Uterus (tissue), 2 donors: ENCODE measurements at regions not wholly inside any gene's neighbourhood (a gene's known extent, or its start where the extent isn't known, plus 50 kb on each side); places are given as distances from the start of the nearest gene placed in this dataset.

Source experiments
- CTCF ChIP-seq, 4 experiments: fragments of 200-600 bp in 2 of 4; fragments of 450-650 bp in 2 of 4; sonication (generic) in 2 of 4; IDR thresholded peaks; one replicate each; pipeline ENCODE4 v1.5.1; 2016 to 2019; ENCODE audit warnings: antibody characterized with exemption in 4 of 4, mild to moderate bottlenecking in 2 of 4, moderate library complexity in 1 of 4
- POLR2A ChIP-seq, 2 donors: fragments of 450-650 bp; IDR thresholded peaks; one replicate each; pipeline ENCODE4 v1.6.1; 2016; ENCODE audit warnings: antibody characterized with exemption in 2 of 2, mild to moderate bottlenecking in 1 of 2, moderate library complexity in 1 of 2

GRCh38 chr9:108224716-108225115, 631.1 kb downstream of the ACTL7B start:
- TF ChIP-seq POLR2A (IDR thresholded peaks at IDR 0.05) (no peak), CTCF (IDR thresholded peaks at IDR 0.05) (no peak)
